ENCODE measurements at regions not wholly inside any gene's neighbourhood (a gene's known extent, or its start where the extent isn't known, plus 50 kb on each side); places are given as distances from the start of the nearest gene placed in this dataset.
"Not testable (repeated sequence)": the region's sequence is repeated elsewhere in the genome, so short reads cannot be mapped to it uniquely, and the experiment has no call there.

DNA sequence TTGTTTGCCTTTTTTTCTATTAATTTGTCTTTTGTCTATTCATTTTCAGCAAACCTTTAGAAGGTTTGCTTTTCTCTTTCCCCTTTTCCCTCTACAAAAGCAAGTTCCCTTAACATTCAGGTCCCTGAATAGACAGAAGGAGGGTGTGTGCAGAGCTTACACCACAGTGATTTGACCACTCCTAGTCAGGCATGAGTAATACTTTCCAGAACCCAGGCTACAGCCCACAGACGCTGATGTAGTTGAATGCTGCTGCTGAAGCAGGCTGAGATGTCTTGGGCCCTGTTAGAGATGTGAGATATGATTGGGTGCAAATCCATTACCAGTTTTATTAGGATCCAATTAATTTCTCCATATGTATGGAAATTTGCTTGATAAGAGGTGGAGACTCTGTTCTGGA, 1191.4 kb downstream of the RPIA start:
- TF ChIP-seq, protein P1, sequence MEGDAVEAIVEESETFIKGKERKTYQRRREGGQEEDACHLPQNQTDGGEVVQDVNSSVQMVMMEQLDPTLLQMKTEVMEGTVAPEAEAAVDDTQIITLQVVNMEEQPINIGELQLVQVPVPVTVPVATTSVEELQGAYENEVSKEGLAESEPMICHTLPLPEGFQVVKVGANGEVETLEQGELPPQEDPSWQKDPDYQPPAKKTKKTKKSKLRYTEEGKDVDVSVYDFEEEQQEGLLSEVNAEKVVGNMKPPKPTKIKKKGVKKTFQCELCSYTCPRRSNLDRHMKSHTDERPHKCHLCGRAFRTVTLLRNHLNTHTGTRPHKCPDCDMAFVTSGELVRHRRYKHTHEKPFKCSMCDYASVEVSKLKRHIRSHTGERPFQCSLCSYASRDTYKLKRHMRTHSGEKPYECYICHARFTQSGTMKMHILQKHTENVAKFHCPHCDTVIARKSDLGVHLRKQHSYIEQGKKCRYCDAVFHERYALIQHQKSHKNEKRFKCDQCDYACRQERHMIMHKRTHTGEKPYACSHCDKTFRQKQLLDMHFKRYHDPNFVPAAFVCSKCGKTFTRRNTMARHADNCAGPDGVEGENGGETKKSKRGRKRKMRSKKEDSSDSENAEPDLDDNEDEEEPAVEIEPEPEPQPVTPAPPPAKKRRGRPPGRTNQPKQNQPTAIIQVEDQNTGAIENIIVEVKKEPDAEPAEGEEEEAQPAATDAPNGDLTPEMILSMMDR (IDR thresholded peaks at IDR 0.05) = not testable (repeated sequence)
- TF ChIP-seq POLR2AphosphoS5 (IDR thresholded peaks at IDR 0.05; ENCODE audit: low read depth, low read length); SIN3A (IDR thresholded peaks at IDR 0.05; ENCODE audit: borderline replicate concordance, insufficient read depth, low read depth, low read length): not testable (repeated sequence)
- TF ChIP-seq, protein P2, sequence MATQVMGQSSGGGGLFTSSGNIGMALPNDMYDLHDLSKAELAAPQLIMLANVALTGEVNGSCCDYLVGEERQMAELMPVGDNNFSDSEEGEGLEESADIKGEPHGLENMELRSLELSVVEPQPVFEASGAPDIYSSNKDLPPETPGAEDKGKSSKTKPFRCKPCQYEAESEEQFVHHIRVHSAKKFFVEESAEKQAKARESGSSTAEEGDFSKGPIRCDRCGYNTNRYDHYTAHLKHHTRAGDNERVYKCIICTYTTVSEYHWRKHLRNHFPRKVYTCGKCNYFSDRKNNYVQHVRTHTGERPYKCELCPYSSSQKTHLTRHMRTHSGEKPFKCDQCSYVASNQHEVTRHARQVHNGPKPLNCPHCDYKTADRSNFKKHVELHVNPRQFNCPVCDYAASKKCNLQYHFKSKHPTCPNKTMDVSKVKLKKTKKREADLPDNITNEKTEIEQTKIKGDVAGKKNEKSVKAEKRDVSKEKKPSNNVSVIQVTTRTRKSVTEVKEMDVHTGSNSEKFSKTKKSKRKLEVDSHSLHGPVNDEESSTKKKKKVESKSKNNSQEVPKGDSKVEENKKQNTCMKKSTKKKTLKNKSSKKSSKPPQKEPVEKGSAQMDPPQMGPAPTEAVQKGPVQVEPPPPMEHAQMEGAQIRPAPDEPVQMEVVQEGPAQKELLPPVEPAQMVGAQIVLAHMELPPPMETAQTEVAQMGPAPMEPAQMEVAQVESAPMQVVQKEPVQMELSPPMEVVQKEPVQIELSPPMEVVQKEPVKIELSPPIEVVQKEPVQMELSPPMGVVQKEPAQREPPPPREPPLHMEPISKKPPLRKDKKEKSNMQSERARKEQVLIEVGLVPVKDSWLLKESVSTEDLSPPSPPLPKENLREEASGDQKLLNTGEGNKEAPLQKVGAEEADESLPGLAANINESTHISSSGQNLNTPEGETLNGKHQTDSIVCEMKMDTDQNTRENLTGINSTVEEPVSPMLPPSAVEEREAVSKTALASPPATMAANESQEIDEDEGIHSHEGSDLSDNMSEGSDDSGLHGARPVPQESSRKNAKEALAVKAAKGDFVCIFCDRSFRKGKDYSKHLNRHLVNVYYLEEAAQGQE (IDR thresholded peaks at IDR 0.05; ENCODE audit: insufficient read depth in 1 of 2, low read depth in 2 of 2, low read length in 1 of 2) = not testable (repeated sequence)

Measured in Panc1 (cell line).